ENCODE measurements at regions not wholly inside any gene's neighbourhood (a gene's known extent, or its start where the extent isn't known, plus 50 kb on each side); places are given as distances from the start of the nearest gene placed in this dataset.

DNA sequence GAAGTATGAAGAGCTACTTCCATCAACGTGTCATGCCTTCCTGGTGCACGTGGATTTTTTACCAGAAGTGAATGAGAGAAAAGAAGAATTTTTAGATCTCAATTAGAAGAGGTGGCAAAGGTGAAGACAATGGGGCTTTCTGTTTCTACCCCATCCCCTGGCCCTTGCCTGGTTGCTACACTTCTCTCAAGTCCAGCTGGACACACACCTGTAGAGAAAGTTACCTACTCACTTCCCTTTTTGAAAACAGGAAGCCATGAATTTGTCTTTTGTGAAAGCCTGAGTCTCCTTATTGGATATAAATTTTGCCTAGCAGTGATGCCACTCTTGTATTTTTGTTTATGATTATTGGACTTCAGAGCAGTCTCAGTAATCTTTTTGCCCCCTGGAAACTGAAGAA is 142.9 kb upstream of the AKR1E2 start:
- Mint-ChIP-seq H3K4me1 (peaks cover 27% of the 10 kb centered on the region), H3K27ac (no peak overlapping the region), H3K9me3 (no peaks in the 10 kb centered on the region), H3K36me3 (no peaks in the 10 kb centered on the region), H3K4me3 (no peak overlapping the region), H3K27me3 (ENCODE audit: low read depth) (no peaks in the 10 kb centered on the region)
- TF ChIP-seq, protein P1, sequence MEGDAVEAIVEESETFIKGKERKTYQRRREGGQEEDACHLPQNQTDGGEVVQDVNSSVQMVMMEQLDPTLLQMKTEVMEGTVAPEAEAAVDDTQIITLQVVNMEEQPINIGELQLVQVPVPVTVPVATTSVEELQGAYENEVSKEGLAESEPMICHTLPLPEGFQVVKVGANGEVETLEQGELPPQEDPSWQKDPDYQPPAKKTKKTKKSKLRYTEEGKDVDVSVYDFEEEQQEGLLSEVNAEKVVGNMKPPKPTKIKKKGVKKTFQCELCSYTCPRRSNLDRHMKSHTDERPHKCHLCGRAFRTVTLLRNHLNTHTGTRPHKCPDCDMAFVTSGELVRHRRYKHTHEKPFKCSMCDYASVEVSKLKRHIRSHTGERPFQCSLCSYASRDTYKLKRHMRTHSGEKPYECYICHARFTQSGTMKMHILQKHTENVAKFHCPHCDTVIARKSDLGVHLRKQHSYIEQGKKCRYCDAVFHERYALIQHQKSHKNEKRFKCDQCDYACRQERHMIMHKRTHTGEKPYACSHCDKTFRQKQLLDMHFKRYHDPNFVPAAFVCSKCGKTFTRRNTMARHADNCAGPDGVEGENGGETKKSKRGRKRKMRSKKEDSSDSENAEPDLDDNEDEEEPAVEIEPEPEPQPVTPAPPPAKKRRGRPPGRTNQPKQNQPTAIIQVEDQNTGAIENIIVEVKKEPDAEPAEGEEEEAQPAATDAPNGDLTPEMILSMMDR (IDR thresholded peaks at IDR 0.05; ENCODE audit: unreplicated experiment), result no peak
- no peak for DNase-seq (ENCODE audit: low spot score in 2 of 2, unreplicated experiment in 2 of 2)

DNA sequence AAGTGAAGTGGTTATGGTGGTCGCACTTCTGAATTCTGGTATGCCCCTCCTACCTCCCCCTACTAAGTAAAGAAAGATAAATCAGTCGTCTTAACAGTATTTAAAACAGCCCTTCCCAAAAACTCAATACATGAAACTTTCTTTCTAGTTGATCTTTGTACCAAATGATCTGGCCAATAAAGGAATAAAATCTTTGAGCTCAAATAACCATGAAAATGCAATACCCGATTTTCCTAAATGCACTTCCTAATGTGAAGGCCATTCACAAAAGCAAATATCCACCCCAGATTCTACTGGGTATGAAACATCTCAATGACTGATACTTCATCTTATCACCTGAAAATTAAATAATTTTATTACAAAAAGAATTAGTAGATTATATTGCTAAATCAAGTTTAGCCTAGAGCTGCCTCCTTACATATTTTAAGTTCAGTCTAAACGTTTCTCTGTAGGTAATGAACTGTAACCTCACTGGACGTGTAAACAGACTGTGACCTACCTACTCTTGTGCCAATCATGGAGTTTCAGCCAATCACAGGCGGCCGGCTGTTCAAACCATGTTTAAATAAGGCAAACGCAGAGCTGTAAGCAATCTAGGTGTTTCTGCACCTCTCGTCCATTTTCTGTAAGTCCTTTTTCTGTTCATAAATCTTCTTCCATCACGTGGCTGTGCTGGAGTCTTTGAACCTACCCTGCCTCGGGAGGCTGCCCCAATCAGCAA is 146.9 kb upstream of the AKR1E2 start:
- no peaks in the 10 kb centered on the region for H3K27me3 Mint-ChIP-seq (ENCODE audit: low read depth)
- H3K9me3 Mint-ChIP-seq, result peaks cover 5% of the 10 kb centered on the region
- no peak overlapping the region for H3K27ac Mint-ChIP-seq
- TF ChIP-seq, protein P1 (IDR thresholded peaks at IDR 0.05; ENCODE audit: unreplicated experiment), result no peak
- no peak for DNase-seq (ENCODE audit: low spot score in 2 of 2, unreplicated experiment in 2 of 2)
- no peaks in the 10 kb centered on the region for H3K36me3 Mint-ChIP-seq
- H3K4me1 Mint-ChIP-seq, result peaks cover 3% of the 10 kb centered on the region
- no peak overlapping the region for H3K4me3 Mint-ChIP-seq

DNA sequence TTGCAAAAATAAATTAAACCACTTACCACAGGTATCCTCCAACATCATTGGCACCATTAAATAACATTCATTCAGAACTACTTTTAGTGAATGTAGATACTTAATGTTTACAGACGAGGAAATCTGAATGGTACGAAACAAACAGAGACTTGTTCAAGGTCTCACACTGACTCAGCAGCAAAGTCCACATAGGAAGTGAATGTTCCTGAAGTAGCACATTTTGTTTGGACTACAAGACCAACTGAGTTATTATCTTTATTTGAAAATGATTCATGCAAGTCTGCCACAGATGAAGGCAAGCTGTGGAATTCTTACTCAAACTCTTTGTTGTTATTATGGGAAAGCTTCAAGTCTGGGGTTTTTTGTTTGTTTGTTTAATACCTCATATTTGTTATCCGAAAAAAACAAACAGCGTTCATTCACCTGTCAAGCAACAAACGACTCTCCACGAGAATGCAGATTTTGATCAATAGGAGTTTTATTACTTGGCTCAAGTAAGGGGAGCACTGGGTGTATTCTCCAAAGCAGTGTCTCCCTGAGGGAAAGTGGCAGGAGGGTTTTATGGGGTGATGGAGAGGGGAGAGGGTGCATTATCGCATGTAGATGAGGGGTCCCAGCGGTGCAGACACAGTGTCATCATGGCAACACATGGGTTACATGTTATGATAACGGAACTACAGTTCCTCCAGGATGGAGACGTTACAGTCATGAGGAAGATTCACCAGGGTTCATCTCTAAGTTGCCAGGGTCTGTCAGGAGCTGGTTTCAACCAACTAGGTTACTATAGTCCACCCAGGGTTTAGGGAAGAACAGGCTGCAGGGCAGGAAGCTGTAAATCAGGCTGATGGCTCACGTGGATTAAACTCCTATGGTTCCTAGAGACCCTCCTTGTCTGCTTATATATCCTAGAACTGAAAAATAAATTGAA is 147.7 kb upstream of the AKR1E2 start:
- H3K4me1 Mint-ChIP-seq, result peaks cover 3% of the 10 kb centered on the region
- DNase-seq (ENCODE audit: low spot score in 2 of 2, unreplicated experiment in 2 of 2), result no peak
- TF ChIP-seq, protein P1 (IDR thresholded peaks at IDR 0.05; ENCODE audit: unreplicated experiment), result no peak
- no peaks in the 10 kb centered on the region for H3K36me3 Mint-ChIP-seq
- H3K9me3 Mint-ChIP-seq, result peaks cover 5% of the 10 kb centered on the region
- no peak overlapping the region for H3K27ac Mint-ChIP-seq
- no peaks in the 10 kb centered on the region for H3K27me3 Mint-ChIP-seq (ENCODE audit: low read depth)
- no peak overlapping the region for H3K4me3 Mint-ChIP-seq

DNA sequence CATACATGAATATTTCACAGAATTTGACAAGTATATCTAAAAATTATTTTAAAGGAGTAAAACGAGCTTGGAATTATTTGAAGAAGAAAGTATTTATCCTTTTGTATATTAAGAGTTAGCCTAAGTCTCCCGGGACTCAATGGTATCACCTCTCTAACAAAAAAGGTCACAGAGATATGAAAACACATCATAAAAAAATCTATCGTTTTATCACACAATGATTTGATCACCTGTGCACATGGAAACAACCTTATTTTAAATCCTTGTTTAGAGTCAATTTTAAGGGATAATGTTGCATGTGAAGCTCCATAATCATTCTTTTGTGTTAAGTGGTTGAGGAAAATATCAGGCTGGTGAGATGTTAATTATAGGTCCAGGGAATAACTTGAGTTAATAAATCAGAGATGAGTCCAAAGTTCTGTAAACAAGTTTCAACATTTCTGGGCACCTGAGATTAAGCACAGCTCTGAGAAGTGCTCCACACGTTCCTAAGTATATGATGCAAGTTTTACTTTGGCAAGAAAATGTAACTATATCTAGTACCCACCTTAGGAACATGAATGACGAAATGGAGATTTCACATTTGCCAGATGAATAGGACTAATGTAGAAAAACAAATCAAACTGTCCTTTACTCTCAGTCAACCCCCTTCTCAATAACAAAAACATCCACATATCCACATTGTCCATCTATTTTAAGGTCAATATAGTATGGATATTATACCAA is 148.5 kb upstream of the AKR1E2 start:
- Mint-ChIP-seq H3K27ac (no peak overlapping the region), H3K36me3 (no peaks in the 10 kb centered on the region), H3K9me3 (peaks cover 5% of the 10 kb centered on the region), H3K4me3 (no peak overlapping the region), H3K27me3 (ENCODE audit: low read depth) (no peaks in the 10 kb centered on the region), H3K4me1 (peaks cover 3% of the 10 kb centered on the region)
- TF ChIP-seq, protein P1 (IDR thresholded peaks at IDR 0.05; ENCODE audit: unreplicated experiment), result no peak
- no peak for DNase-seq (ENCODE audit: low spot score in 2 of 2, unreplicated experiment in 2 of 2)

DNA sequence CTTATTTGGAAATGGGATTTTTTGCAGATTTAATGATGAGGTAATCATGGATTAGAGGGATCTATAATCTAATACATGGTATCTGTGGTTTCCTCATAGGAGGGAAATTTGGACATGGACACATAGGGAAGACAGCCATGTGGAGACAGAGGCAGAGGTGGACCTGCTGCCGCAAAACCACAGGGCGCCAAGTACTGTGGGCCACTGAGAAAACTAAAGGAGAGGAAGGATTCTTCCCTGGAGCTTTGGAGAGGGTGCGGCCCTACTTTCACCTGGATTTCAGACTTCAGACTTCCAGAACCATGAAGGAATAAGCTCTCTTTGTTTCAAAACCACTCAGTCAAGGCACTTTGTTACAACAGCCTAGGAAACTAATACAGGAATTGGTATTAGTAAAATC is 149.4 kb upstream of the AKR1E2 start:
- H3K4me1 Mint-ChIP-seq, result peaks cover 12% of the 10 kb centered on the region
- no peaks in the 10 kb centered on the region for H3K27me3 Mint-ChIP-seq (ENCODE audit: low read depth)

More for the DNA sequence above, 149.4 kb upstream of the AKR1E2 start:
- DNase-seq (ENCODE audit: low spot score in 2 of 2, unreplicated experiment in 2 of 2), result no peak
- H3K27ac Mint-ChIP-seq, result no peak overlapping the region
- peaks cover 5% of the 10 kb centered on the region for H3K9me3 Mint-ChIP-seq
- no peak overlapping the region for H3K4me3 Mint-ChIP-seq
- no peaks in the 10 kb centered on the region for H3K36me3 Mint-ChIP-seq
- TF ChIP-seq, protein P1 (IDR thresholded peaks at IDR 0.05; ENCODE audit: unreplicated experiment), result no peak
